PC-3 (cell line): ENCODE measurements at regions not wholly inside any gene's neighbourhood (a gene's known extent, or its start where the extent isn't known, plus 50 kb on each side); places are given as distances from the start of the nearest gene placed in this dataset.

Experiments used
- ATAC-seq: fragments of 200-7000 bp; cut with Tn5 transposase; 2 replicates; pipeline ENCODE4 v1.9.1; 2020; ENCODE audit warnings: mild to moderate bottlenecking, moderate library complexity
- BruUV-seq: library from RNA; stranded (reverse); fragments of 400-500 nt; replicated peaks from 2 replicates; lab custom pipeline; 2021; lab: Mats Ljungman, UMichigan
- CTCF ChIA-PET: fragments of 300-600 bp; sonication (Branson Sonifier 250); formaldehyde crosslinking; loops from one replicate; lab custom pipeline; 2022; ENCODE audit warnings: antibody characterized with exemption; lab: Charles Lee
- POLR2A ChIA-PET: fragments of 300-600 bp; sonication (Branson Sonifier 250); formaldehyde crosslinking; loops from one replicate; lab custom pipeline; 2022; ENCODE audit warnings: antibody characterized with exemption; ENCODE audit not compliant: unreplicated experiment; lab: Charles Lee
- DNase-seq: peaks from one replicate; pipeline ENCODE4 v3.0.0-alpha.2; 2015
- H2AFZ ChIP-seq: fragments of 300-600 bp; sonication (generic); 2 replicates; pipeline ENCODE4 v1.6.0; 2016; ENCODE audit warnings: antibody characterized with exemption, low read length
- H3F3A ChIP-seq: fragments of 300-600 bp; sonication (generic); one replicate; pipeline ENCODE4 v1.6.0; 2017; ENCODE audit warnings: antibody characterized with exemption, low read length, control low read depth, mild to moderate bottlenecking; ENCODE audit not compliant: unreplicated experiment
- H3K27ac ChIP-seq: fragments of 300-600 bp; sonication (generic); 2 replicates; pipeline ENCODE4 v1.5.1; 2016; ENCODE audit warnings: mild to moderate bottlenecking, low read length
- H3K27me3 ChIP-seq: fragments of 300-600 bp; sonication (generic); 2 replicates; pipeline ENCODE4 v1.6.1; 2016; ENCODE audit warnings: low read length, mixed read lengths
- H3K36me3 ChIP-seq: fragments of 300-600 bp; sonication (generic); 2 replicates; pipeline ENCODE4 v1.6.1; 2016; ENCODE audit warnings: low read depth, mixed run types, low read length, mixed read lengths
- H3K4me1 ChIP-seq: fragments of 300-600 bp; sonication (generic); 2 replicates; pipeline ENCODE4 v1.5.1; 2016; ENCODE audit warnings: low read length; ENCODE audit not compliant: insufficient read depth
- H3K4me2 ChIP-seq: fragments of 300-600 bp; sonication (generic); 2 replicates; pipeline ENCODE4 v1.6.0; 2016; ENCODE audit warnings: low read length
- H3K4me3 ChIP-seq: fragments of 300-600 bp; sonication (generic); 2 replicates; pipeline ENCODE4 v1.5.1; 2016; ENCODE audit warnings: mild to moderate bottlenecking, low read length, mixed read lengths
- H3K79me2 ChIP-seq: fragments of 300-600 bp; sonication (generic); 2 replicates; pipeline ENCODE4 v1.6.1; 2017; ENCODE audit warnings: low read length, mixed read lengths
- H3K9ac ChIP-seq: fragments of 300-600 bp; sonication (generic); 2 replicates; pipeline ENCODE4 v1.6.0; 2016; ENCODE audit warnings: mild to moderate bottlenecking, low read length
- H3K9me2 ChIP-seq: fragments of 300-600 bp; sonication (generic); replicated peaks from 2 replicates; pipeline ENCODE4 v1.6.1; 2016; ENCODE audit warnings: mixed run types, low read length, mixed read lengths
- H3K9me3 ChIP-seq: fragments of 300-600 bp; sonication (generic); 2 replicates; pipeline ENCODE4 v1.6.1; 2016; ENCODE audit warnings: low read length, mixed read lengths
- H4K20me1 ChIP-seq: fragments of 300-600 bp; sonication (generic); 2 replicates; pipeline ENCODE4 v1.6.1; 2016; ENCODE audit warnings: low read length, mixed read lengths
- EZH2 ChIP-seq: fragments of 300-600 bp; sonication (generic); IDR thresholded peaks from one replicate; pipeline ENCODE4 v1.6.1; 2017; ENCODE audit warnings: antibody characterized with exemption, mild to moderate bottlenecking, low read length; ENCODE audit not compliant: unreplicated experiment
- EZH2phosphoT487 ChIP-seq: fragments of 300-600 bp; sonication (generic); IDR thresholded peaks from 2 replicates; pipeline ENCODE4 v1.6.1; 2018; ENCODE audit warnings: mild to moderate bottlenecking, antibody characterized with exemption, low read length, borderline replicate concordance
- intact Hi-C: fragments of 100-400 bp; cut with micrococcal nuclease; formaldehyde crosslinking; loops from 2 replicates; pipeline ENCODE4 v1.9.0; 2023
- TF ChIP-seq, protein P1 (sequence below): fragments of 300-600 bp; sonication (generic); conservative IDR thresholded peaks from 2 replicates; pipeline ENCODE4 v1.5.1; 2017; ENCODE audit warnings: antibody characterized with exemption, low read depth, mild to moderate bottlenecking, low read length

DNA sequence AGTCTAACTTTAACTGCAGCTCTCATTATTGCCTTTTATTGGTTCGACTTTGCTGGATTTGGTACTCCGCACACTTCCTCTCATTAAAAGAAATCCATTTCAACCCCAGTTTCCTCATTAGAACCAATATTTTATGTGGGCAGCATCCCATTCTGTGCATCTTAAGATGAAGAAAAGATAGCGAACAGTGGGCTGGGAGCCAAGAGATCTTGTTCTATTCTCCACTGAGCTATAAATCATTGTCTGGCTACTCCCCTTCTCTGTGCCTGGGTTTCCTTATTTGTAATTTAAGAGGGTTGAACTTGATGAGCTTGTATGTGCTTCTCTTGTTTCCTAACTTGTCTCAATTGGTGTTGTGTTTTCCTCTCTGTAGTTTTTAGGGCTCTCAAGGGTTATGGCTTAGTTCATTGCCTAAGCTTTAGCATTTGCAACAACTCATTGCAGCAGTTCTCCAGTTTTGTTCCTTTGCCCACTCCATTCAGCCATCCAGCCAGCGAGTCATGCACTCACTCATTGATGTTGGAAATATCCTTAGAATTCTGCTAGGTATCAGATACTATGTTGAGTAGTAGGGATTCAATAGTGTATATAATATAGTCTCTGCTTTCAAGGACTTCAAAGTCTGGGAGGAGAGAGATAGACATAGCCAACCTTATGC lies 273.3 kb upstream of the TNC start:
- DNase-seq, result no peak
- BruUV-seq, result no TSS peak
- POLR2A ChIA-PET, result no interaction called here
- Histone ChIP-seq H3K27me3 (no peaks in the 10 kb centered on the region), H3K36me3 (no peaks in the 10 kb centered on the region), H3K27ac (no peak overlapping the region), H2AFZ (no peak overlapping the region), H4K20me1 (no peaks in the 10 kb centered on the region), H3F3A (no peaks in the 10 kb centered on the region), H3K9me3 (no peaks in the 10 kb centered on the region), H3K9me2 (no peaks in the 10 kb centered on the region), H3K4me3 (no peak overlapping the region), H3K9ac (no peak overlapping the region), H3K4me1 (peaks cover 29% of the 10 kb centered on the region), H3K4me2 (no peak overlapping the region), H3K79me2 (no peaks in the 10 kb centered on the region)
- intact Hi-C loops, result no loop called here
- CTCF ChIA-PET, result no interaction called here
- TF ChIP-seq EZH2phosphoT487 (no peak), EZH2 (no peak)
- TF ChIP-seq, protein P1, sequence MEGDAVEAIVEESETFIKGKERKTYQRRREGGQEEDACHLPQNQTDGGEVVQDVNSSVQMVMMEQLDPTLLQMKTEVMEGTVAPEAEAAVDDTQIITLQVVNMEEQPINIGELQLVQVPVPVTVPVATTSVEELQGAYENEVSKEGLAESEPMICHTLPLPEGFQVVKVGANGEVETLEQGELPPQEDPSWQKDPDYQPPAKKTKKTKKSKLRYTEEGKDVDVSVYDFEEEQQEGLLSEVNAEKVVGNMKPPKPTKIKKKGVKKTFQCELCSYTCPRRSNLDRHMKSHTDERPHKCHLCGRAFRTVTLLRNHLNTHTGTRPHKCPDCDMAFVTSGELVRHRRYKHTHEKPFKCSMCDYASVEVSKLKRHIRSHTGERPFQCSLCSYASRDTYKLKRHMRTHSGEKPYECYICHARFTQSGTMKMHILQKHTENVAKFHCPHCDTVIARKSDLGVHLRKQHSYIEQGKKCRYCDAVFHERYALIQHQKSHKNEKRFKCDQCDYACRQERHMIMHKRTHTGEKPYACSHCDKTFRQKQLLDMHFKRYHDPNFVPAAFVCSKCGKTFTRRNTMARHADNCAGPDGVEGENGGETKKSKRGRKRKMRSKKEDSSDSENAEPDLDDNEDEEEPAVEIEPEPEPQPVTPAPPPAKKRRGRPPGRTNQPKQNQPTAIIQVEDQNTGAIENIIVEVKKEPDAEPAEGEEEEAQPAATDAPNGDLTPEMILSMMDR, result no peak
- no peak for ATAC-seq

DNA sequence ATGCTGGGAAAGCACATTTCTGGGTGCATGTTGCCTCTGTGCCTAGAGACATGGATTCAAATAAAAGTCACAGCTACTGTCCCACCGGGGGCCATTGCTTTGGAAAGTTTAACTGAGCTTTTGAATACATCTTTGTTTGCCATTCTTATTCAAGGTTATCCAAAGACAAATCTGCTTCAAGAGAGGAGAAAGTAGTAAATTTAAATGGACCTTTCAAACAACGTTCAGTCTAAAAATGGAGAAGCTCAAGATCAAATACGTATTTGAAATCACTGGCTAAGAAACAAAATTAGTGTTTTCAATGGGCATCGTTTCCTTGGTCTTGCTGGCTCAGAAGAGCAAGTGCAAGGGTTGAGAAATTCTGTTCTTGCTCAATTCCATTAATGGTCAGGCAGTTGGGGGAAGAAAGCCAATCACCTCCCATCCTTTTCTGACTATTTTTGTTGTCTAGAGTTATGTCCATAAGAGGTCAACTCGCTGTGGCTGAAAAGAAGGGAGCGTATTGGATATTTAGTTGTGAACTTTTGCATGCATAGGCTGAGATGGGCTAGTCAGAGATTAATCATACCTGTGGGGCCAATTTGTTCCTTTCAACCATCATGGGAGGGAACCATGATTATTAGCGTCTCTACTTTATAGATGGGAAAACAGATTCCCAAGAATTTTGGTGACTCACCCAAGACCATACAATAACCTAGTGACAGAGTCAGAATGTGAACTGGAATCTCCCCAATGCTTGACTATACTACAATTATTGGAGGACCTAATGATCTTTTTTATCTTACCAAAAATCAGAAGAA lies 276.2 kb upstream of the TNC start:
- Histone ChIP-seq H3K36me3 (no peaks in the 10 kb centered on the region), H3K9me2 (no peaks in the 10 kb centered on the region), H3K9ac (peak overlapping the region; percentile 70), H3K79me2 (no peaks in the 10 kb centered on the region), H3K27me3 (no peaks in the 10 kb centered on the region), H3K9me3 (no peaks in the 10 kb centered on the region), H3K4me3 (no peak overlapping the region), H3K4me2 (peak overlapping the region; percentile 56), H2AFZ (0 out of 2 replicates have a peak overlapping the region, but pooled peaks have one; percentile 18), H4K20me1 (no peaks in the 10 kb centered on the region), H3K4me1 (peaks cover 39% of the 10 kb centered on the region), H3F3A (no peaks in the 10 kb centered on the region), H3K27ac (peak overlapping the region; percentile 97)
- ChIA-PET CTCF (no interaction called here), POLR2A (no interaction called here)
- BruUV-seq, result no TSS peak
- DNase-seq, result peak; percentile 94
- TF ChIP-seq EZH2 (no peak), EZH2phosphoT487 (no peak)
- TF ChIP-seq, protein P1, result no peak
- intact Hi-C loops, result no loop called here
- peak; percentile 68 for ATAC-seq

DNA sequence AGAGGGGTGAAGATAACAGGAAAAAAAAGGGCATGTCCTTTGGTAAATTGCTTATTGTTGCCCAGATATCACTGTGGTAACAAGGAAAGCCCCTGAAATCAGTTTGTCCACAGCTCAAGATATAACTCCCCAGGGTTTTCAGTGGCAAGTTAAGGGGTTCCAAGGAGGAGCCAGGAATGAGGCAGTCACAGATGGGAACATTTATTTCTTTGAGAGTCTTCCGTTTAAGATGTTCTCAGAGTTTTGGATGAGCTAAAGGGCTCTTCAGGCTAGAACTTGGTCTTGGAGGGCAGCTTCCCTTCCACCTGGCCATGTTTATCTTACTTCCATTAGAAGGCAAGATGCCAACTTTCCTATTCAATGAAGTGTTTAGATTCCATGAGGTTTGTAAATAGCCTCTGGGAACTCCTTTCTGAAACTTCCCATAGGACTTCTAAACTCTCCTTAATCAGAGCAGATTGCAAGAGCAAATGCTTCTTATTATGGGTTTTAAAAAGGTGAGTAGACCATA lies 277.6 kb upstream of the TNC start:
- peak overlapping the region; percentile 42 for H3K4me2 ChIP-seq
- ATAC-seq, result peak; percentile 46
- H3K27me3 ChIP-seq, result no peaks in the 10 kb centered on the region
- H3K9ac ChIP-seq, result peak overlapping the region; percentile 66
- DNase-seq, result peak; percentile 73
- H3K27ac ChIP-seq, result peak overlapping the region; percentile 95
- no peaks in the 10 kb centered on the region for H3K79me2 ChIP-seq
- no peaks in the 10 kb centered on the region for H3K36me3 ChIP-seq
- ChIA-PET CTCF (no interaction called here), POLR2A (no interaction called here)
- no peaks in the 10 kb centered on the region for H4K20me1 ChIP-seq
- no peak overlapping the region for H2AFZ ChIP-seq
- H3K9me3 ChIP-seq, result no peaks in the 10 kb centered on the region
- BruUV-seq, result no TSS peak
- TF ChIP-seq, protein P1, result no peak
- TF ChIP-seq EZH2phosphoT487 (no peak), EZH2 (no peak)
- H3K9me2 ChIP-seq, result no peaks in the 10 kb centered on the region
- peaks cover 39% of the 10 kb centered on the region for H3K4me1 ChIP-seq
- H3F3A ChIP-seq, result no peaks in the 10 kb centered on the region
- intact Hi-C loops, result loop anchor here (5.0 kb wide), 1 partner anchor 102 kb away; no protein-coding TSS in a partner anchor
- no peak overlapping the region for H3K4me3 ChIP-seq
